ENCODE measurements at regions not wholly inside any gene's neighbourhood (a gene's known extent, or its start where the extent isn't known, plus 50 kb on each side); places are given as distances from the start of the nearest gene placed in this dataset.

- TF ChIP-seq POLR2AphosphoS5 (IDR thresholded peaks at IDR 0.05) (no peak), CTCF (IDR thresholded peaks at IDR 0.05 in 8 of 11, conservative IDR thresholded peaks at IDR 0.05 in 3 of 11) (no peak), POLR2A (IDR thresholded peaks at IDR 0.05) (no peak)
Measured at GRCh38 chr17:21470861-21471260, 94.7 kb downstream of the KCNJ12 start.
